NCI-H1417 treated with DMSO at 0.1 percent for 48 hours (cell line): ENCODE measurements at regions not wholly inside any gene's neighbourhood (a gene's known extent, or its start where the extent isn't known, plus 50 kb on each side); places are given as distances from the start of the nearest gene placed in this dataset.

Source experiments
- DNase-seq: peaks from one replicate; lab custom pipeline; 2025; lab: John Stamatoyannopoulos, UW

- no peak for DNase-seq
These were observed 235.1 kb upstream of the DIO2 start for GRCh38 chr14:80446356-80446755.

- no peak for DNase-seq
These were observed 234.3 kb upstream of the DIO2 start for GRCh38 chr14:80445605-80446004.

- no peak for DNase-seq
These were observed 223.4 kb upstream of the DIO2 start for GRCh38 chr14:80434574-80435321.

GRCh38 chr14:80433811-80434210 is 222.5 kb upstream of the DIO2 start:
- no peak for DNase-seq

- no peak for DNase-seq
These were observed 217.4 kb upstream of the DIO2 start for GRCh38 chr14:80428671-80429070.

GRCh38 chr14:80428171-80428570 is 216.9 kb upstream of the DIO2 start:
- DNase-seq: no peak

GRCh38 chr14:80427101-80427500 is 215.8 kb upstream of the DIO2 start:
- DNase-seq: no peak

- DNase-seq: no peak
These were observed 215.4 kb upstream of the DIO2 start for GRCh38 chr14:80426683-80427082.

GRCh38 chr14:80425686-80426085 is 214.4 kb upstream of the DIO2 start:
- DNase-seq: no peak

GRCh38 chr14:80419769-80420168 is 208.5 kb upstream of the DIO2 start:
- DNase-seq: no peak

GRCh38 chr14:80419345-80419744 is 208.0 kb upstream of the DIO2 start:
- DNase-seq: peak; percentile 87

GRCh38 chr14:80415636-80416035 is 204.3 kb upstream of the DIO2 start:
- no peak for DNase-seq

- DNase-seq: no peak
These were observed 202.8 kb upstream of the DIO2 start for GRCh38 chr14:80414080-80414479.

- no peak for DNase-seq
These were observed 193.1 kb upstream of the DIO2 start for GRCh38 chr14:80404413-80404812.

- DNase-seq: no peak
These were observed 191.7 kb upstream of the DIO2 start for GRCh38 chr14:80403036-80403435.

GRCh38 chr14:80395031-80395430 is 183.7 kb upstream of the DIO2 start:
- no peak for DNase-seq

GRCh38 chr14:80393766-80394165 is 182.5 kb upstream of the DIO2 start:
- no peak for DNase-seq

- no peak for DNase-seq
These were observed 179.6 kb upstream of the DIO2 start for GRCh38 chr14:80390906-80391305.

- no peak for DNase-seq
These were observed 177.8 kb upstream of the DIO2 start for GRCh38 chr14:80388980-80389711.

GRCh38 chr14:80387563-80387981 is 176.3 kb upstream of the DIO2 start:
- DNase-seq: no peak

- DNase-seq: no peak
These were observed 174.0 kb upstream of the DIO2 start for GRCh38 chr14:80385336-80385735.

GRCh38 chr14:80383223-80383622 is 171.9 kb upstream of the DIO2 start:
- DNase-seq: no peak

- DNase-seq: no peak
These were observed 170.6 kb upstream of the DIO2 start for GRCh38 chr14:80381807-80382363.
